Liver (tissue), 8 donors: ENCODE measurements at regions not wholly inside any gene's neighbourhood (a gene's known extent, or its start where the extent isn't known, plus 50 kb on each side); places are given as distances from the start of the nearest gene placed in this dataset.

Experiments
- DNase-seq: peaks from one replicate; pipeline ENCODE4 v3.0.0-alpha.2; 2017; ENCODE audit warnings: low spot score
- H3K27ac ChIP-seq, 2 donors: one replicate each; pipeline ENCODE4 v1.7.0; 2013; ENCODE audit warnings: inconsistent platforms in 2 of 2, low read length in 2 of 2, control low read depth in 1 of 2, low read depth in 1 of 2, mild to moderate bottlenecking in 1 of 2
- H3K27me3 ChIP-seq, 4 donors: one replicate each; pipeline versions ENCODE4 v1.6.1 to v1.7.0; 2013; ENCODE audit warnings: low read length in 3 of 4, inconsistent platforms in 1 of 4, mild to moderate bottlenecking in 1 of 4, moderate library complexity in 1 of 4; ENCODE audit not compliant: control insufficient read depth in 4 of 4, insufficient read depth in 4 of 4
- H3K36me3 ChIP-seq, 4 donors: one replicate each; pipeline versions ENCODE4 v1.6.1 to v1.7.0; 2013; ENCODE audit warnings: low read length in 3 of 4, mild to moderate bottlenecking in 3 of 4, low read depth in 1 of 4, moderate library complexity in 1 of 4; ENCODE audit not compliant: control insufficient read depth in 4 of 4, insufficient read depth in 3 of 4
- H3K4me1 ChIP-seq, 4 donors: one replicate each; pipeline versions ENCODE4 v1.6.1 to v1.7.0; 2013; ENCODE audit warnings: low read length in 3 of 4, mild to moderate bottlenecking in 3 of 4, moderate library complexity in 1 of 4; ENCODE audit not compliant: control insufficient read depth in 4 of 4, insufficient read depth in 4 of 4
- H3K4me3 ChIP-seq, 3 donors: one replicate each; pipeline versions ENCODE4 v1.6.1 to v1.7.0; 2013; ENCODE audit warnings: low read length in 3 of 3, control low read depth in 1 of 3, low read depth in 1 of 3, mild to moderate bottlenecking in 1 of 3
- H3K9ac ChIP-seq, 2 donors: one replicate each; pipeline ENCODE4 v1.7.0; 2013; ENCODE audit warnings: low read length in 2 of 2, mild to moderate bottlenecking in 2 of 2, moderate library complexity in 2 of 2, control low read depth in 1 of 2, low read depth in 1 of 2
- H3K9me3 ChIP-seq, 4 donors: one replicate each; pipeline versions ENCODE4 v1.6.1 to v1.7.0; 2013; ENCODE audit warnings: low read length in 3 of 4; ENCODE audit not compliant: control insufficient read depth in 4 of 4
- ATF3 ChIP-seq: IDR thresholded peaks from 2 replicates; pipeline ENCODE4 v1.6.1; 2016; ENCODE audit warnings: antibody characterized with exemption
- CTCF ChIP-seq: fragments of 150-350 bp; IDR thresholded peaks from 2 replicates; pipeline ENCODE4 v1.5.1; 2017; ENCODE audit warnings: improper control_type of control experiment, low read depth, low read length; ENCODE audit not compliant: missing input control
- EGR1 ChIP-seq, 2 donors: IDR thresholded peaks; 2 replicates each; pipeline ENCODE4 v1.6.1; 2016 to 2018; ENCODE audit warnings: antibody characterized with exemption in 2 of 2, low read depth in 2 of 2
- FOXA1 ChIP-seq: IDR thresholded peaks from 2 replicates; pipeline ENCODE4 v1.6.1; 2016; ENCODE audit warnings: antibody characterized with exemption
- FOXA2 ChIP-seq: IDR thresholded peaks from 2 replicates; pipeline ENCODE4 v1.6.1; 2016; ENCODE audit warnings: antibody characterized with exemption
- GABPA ChIP-seq, 2 donors: IDR thresholded peaks in 1 of 2; conservative IDR thresholded peaks in 1 of 2; 2 replicates each; pipeline ENCODE4 v1.6.1; 2016; ENCODE audit warnings: antibody characterized with exemption in 2 of 2, mild to moderate bottlenecking in 1 of 2, moderate library complexity in 1 of 2
- HNF4A ChIP-seq, 2 donors: conservative IDR thresholded peaks; 2 replicates each; pipeline ENCODE4 v1.6.1; 2016; ENCODE audit warnings: antibody characterized with exemption in 2 of 2, mild to moderate bottlenecking in 2 of 2
- HNF4G ChIP-seq: IDR thresholded peaks from 2 replicates; pipeline ENCODE4 v1.6.1; 2016; ENCODE audit warnings: antibody characterized with exemption
- JUND ChIP-seq, 2 donors: IDR thresholded peaks; 2 replicates each; pipeline ENCODE4 v1.6.1; 2016; ENCODE audit warnings: antibody characterized with exemption in 2 of 2
- MAX ChIP-seq: IDR thresholded peaks from 2 replicates; pipeline ENCODE4 v1.6.1; 2016; ENCODE audit warnings: antibody characterized with exemption
- NR2F2 ChIP-seq: IDR thresholded peaks from 2 replicates; pipeline ENCODE4 v1.6.1; 2016; ENCODE audit warnings: antibody characterized with exemption
- RAD21 ChIP-seq, 2 donors: IDR thresholded peaks; 2 replicates each; pipeline ENCODE4 v1.6.1; 2016; ENCODE audit warnings: antibody characterized with exemption in 2 of 2, mild to moderate bottlenecking in 2 of 2
- REST ChIP-seq: IDR thresholded peaks from 2 replicates; pipeline ENCODE4 v1.6.1; 2016; ENCODE audit warnings: antibody characterized with exemption, mild to moderate bottlenecking
- RXRA ChIP-seq, 2 donors: IDR thresholded peaks; 2 replicates each; pipeline ENCODE4 v1.6.1; 2017 to 2018; ENCODE audit warnings: antibody characterized with exemption in 2 of 2, mild to moderate bottlenecking in 1 of 2
- SP1 ChIP-seq: IDR thresholded peaks from 2 replicates; pipeline ENCODE4 v1.6.1; 2018; ENCODE audit warnings: antibody characterized with exemption, mild to moderate bottlenecking
- TAF1 ChIP-seq: conservative IDR thresholded peaks from 2 replicates; pipeline ENCODE4 v1.6.1; 2016; ENCODE audit warnings: antibody characterized with exemption, mild to moderate bottlenecking
- YY1 ChIP-seq: IDR thresholded peaks from 2 replicates; pipeline ENCODE4 v1.6.1; 2016; ENCODE audit warnings: antibody characterized with exemption, mild to moderate bottlenecking
- ZBTB33 ChIP-seq: IDR thresholded peaks from 2 replicates; pipeline ENCODE4 v1.6.1; 2016; ENCODE audit warnings: antibody characterized with exemption
- WGBS: extraction: QIAGEN DNeasy Blood & Tissue Kit; methylation state at CpG from one replicate; pipeline ENCODE4 v1.1.7; 2013; 5-methylcytosine and 5-hydroxymethylcytosine counted together
- donor health status: healthy.
- donor health status: healthy.
- donor health status: healthy.
- donor health status: healthy.
- donor health status: healthy.

GRCh38 chr12:114032801-114033200, 66.7 kb upstream of the RBM19 start:
- Histone ChIP-seq H3K36me3 (no peaks in the 10 kb centered on the region), H3K9me3 (no peaks in the 10 kb centered on the region), H3K27me3 (no peaks in the 10 kb centered on the region), H3K9ac (no peak overlapping the region), H3K4me1 (peaks cover 0 to 5% (median 0%) of the 10 kb centered on the region in 4 donors), H3K4me3 (no peak overlapping the region), H3K27ac (no peak overlapping the region)
- TF ChIP-seq SP1 (no peak), YY1 (no peak), RAD21 (IDR thresholded peaks at IDR 0.05) (no peak), TAF1 (no peak), ZBTB33 (no peak), MAX (no peak), EGR1 (IDR thresholded peaks at IDR 0.05; ENCODE audit: low read depth in 2 of 2) (no peak), FOXA2 (no peak), GABPA (IDR thresholded peaks at IDR 0.05 in 1 of 2, conservative IDR thresholded peaks at IDR 0.05 in 1 of 2) (no peak), FOXA1 (no peak), HNF4A (conservative IDR thresholded peaks at IDR 0.05) (no peak), RXRA (IDR thresholded peaks at IDR 0.05) (no peak), ATF3 (no peak), CTCF (no peak), JUND (IDR thresholded peaks at IDR 0.05) (no peak), REST (no peak), NR2F2 (no peak), HNF4G (no peak)
- no peak for DNase-seq
- 86% methylated on average over 3 of the region's 3 CpGs for WGBS
